ENCODE measurements at regions not wholly inside any gene's neighbourhood (a gene's known extent, or its start where the extent isn't known, plus 50 kb on each side); places are given as distances from the start of the nearest gene placed in this dataset.
A peak's percentile ranks its signal among the peaks of the same experiment; 100 is the strongest.
"Not testable (repeated sequence)": the region's sequence is repeated elsewhere in the genome, so short reads cannot be mapped to it uniquely, and the experiment has no call there.

- no peak for DNase-seq
Observed at GRCh38 chr5:120092649-120093048, 371.5 kb upstream of the PRR16 start.

- peak; percentile 23 for DNase-seq
Observed at GRCh38 chr5:120093178-120093577, 370.9 kb upstream of the PRR16 start.

GRCh38 chr5:120096413-120096812 is 367.7 kb upstream of the PRR16 start:
- DNase-seq, result peak; percentile 72

- DNase-seq, result no peak
Observed at GRCh38 chr5:120098426-120098825, 365.7 kb upstream of the PRR16 start.

- DNase-seq, result no peak
Observed at GRCh38 chr5:120098902-120099535, 365.1 kb upstream of the PRR16 start.

- DNase-seq, result no peak
Observed at GRCh38 chr5:120101771-120102170, 362.3 kb upstream of the PRR16 start.

GRCh38 chr5:120103495-120103894 is 360.6 kb upstream of the PRR16 start:
- no peak for DNase-seq

GRCh38 chr5:120106912-120107525 is 357.1 kb upstream of the PRR16 start:
- DNase-seq, result no peak

- peak; percentile 81 for DNase-seq
Observed at GRCh38 chr5:120108586-120109248, 355.4 kb upstream of the PRR16 start.

GRCh38 chr5:120122703-120123102 is 341.4 kb upstream of the PRR16 start:
- no peak for DNase-seq

GRCh38 chr5:120124031-120124430 is 340.1 kb upstream of the PRR16 start:
- DNase-seq, result no peak

- DNase-seq, result peak; percentile 43
Observed at GRCh38 chr5:120124961-120125360, 339.1 kb upstream of the PRR16 start.

GRCh38 chr5:120132347-120132746 is 331.8 kb upstream of the PRR16 start:
- DNase-seq, result not testable (repeated sequence)

GRCh38 chr5:120134944-120135343 is 329.2 kb upstream of the PRR16 start:
- DNase-seq, result peak; percentile 17

- no peak for DNase-seq
Observed at GRCh38 chr5:120137582-120137981, 326.5 kb upstream of the PRR16 start.

GRCh38 chr5:120139039-120139438 is 325.1 kb upstream of the PRR16 start:
- DNase-seq, result peak; percentile 96

- no peak for DNase-seq
Observed at GRCh38 chr5:120140501-120140900, 323.6 kb upstream of the PRR16 start.

GRCh38 chr5:120141076-120141475 is 323.0 kb upstream of the PRR16 start:
- DNase-seq, result no peak

GRCh38 chr5:120146787-120147186 is 317.3 kb upstream of the PRR16 start:
- peak; percentile 79 for DNase-seq

GRCh38 chr5:120147911-120148310 is 316.2 kb upstream of the PRR16 start:
- DNase-seq, result not testable (repeated sequence)

GRCh38 chr5:120150770-120151169 is 313.3 kb upstream of the PRR16 start:
- DNase-seq, result no peak

GRCh38 chr5:120151181-120151580 is 312.9 kb upstream of the PRR16 start:
- DNase-seq, result peak; percentile 62

- DNase-seq, result peak; percentile 21
Observed at GRCh38 chr5:120151825-120152224, 312.3 kb upstream of the PRR16 start.

GRCh38 chr5:120152472-120152871 is 311.6 kb upstream of the PRR16 start:
- peak; percentile 95 for DNase-seq

Measured in HCEC 1CT (cell line).